Erythroblast (primary cell): ENCODE measurements at regions not wholly inside any gene's neighbourhood (a gene's known extent, or its start where the extent isn't known, plus 50 kb on each side); places are given as distances from the start of the nearest gene placed in this dataset.

Source experiments
- GATA1 ChIP-seq: IDR thresholded peaks from 2 replicates; pipeline ENCODE4 v1.6.1; 2011; ENCODE audit warnings: low read depth, mild to moderate bottlenecking, control low read depth, low read length, moderate library complexity
- POLR2A ChIP-seq: IDR thresholded peaks from 2 replicates; pipeline ENCODE4 v1.6.1; 2011; ENCODE audit warnings: mild to moderate bottlenecking, low read length

DNA sequence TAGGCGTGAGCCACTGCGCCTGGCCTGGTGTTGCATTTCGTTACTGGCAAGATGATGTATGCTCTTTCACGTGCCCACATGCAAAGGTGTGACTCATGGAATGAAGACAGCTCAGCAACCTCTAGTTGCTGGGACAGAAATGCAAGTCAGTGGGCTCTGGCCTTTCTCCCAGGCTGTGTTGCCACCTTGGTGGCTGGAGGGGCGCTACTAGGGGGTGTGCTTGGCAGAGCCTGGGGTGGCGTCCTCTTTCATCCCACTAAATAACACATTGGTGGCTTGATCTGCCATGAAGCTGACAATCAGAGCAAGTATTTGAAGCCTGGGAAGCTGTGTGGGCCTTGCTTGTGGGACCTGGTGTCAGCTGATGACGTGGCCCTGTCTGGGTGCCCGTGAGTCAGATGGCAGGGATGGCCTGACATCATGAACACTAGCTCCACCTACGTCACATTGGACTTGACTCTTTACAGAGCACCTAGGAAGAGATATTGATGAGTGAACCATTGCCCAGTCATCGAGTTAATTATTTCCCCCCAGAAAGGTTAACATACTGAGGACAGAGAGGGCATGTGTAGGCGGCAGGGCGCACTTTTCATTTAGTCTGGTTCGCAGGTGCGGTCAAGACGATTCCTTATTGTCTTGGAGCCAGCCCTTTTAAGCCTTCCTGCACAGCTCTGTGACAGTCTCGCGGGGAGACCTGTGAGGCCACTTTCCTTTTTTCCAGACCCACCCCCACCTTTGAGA, 154.2 kb downstream of the TM9SF2 start:
- TF ChIP-seq POLR2A (no peak), GATA1 (no peak)
